IPS-NIHi7 (cell line): ENCODE measurements at regions not wholly inside any gene's neighbourhood (a gene's known extent, or its start where the extent isn't known, plus 50 kb on each side); places are given as distances from the start of the nearest gene placed in this dataset.
"Not testable (repeated sequence)": the region's sequence is repeated elsewhere in the genome, so short reads cannot be mapped to it uniquely, and the experiment has no call there.

ENCODE experiments used
- DNase-seq: peaks from one replicate; pipeline ENCODE4 v3.0.0; 2012; ENCODE audit warnings: mixed read lengths; ENCODE audit errors: extremely low spot score

DNA sequence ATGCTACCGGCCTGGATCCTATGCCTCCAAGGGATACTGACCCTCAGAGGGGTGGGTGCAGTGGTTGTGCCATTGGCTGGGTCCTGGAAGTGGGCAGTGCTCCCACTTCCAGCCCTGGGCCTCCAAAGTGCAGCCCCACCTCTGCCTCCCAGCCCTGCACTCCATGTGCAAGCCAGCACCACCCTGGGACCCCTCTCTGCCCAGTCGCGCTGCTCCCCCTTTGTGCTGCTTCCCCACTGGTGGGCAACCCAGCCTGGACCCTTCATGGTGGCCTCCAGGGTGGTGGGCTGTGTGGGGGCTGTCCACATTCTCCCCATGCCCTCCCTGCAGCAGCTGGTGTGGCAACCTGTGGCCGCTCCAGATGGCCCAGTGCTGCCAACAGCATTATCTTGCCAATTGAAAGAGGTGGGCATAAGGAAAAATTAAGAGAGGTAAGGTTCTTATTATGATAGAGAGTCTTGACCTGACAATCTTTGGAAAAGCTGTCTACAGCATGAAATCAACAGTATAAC, 309.7 kb downstream of the GUCY2F start:
- no peak for DNase-seq

DNA sequence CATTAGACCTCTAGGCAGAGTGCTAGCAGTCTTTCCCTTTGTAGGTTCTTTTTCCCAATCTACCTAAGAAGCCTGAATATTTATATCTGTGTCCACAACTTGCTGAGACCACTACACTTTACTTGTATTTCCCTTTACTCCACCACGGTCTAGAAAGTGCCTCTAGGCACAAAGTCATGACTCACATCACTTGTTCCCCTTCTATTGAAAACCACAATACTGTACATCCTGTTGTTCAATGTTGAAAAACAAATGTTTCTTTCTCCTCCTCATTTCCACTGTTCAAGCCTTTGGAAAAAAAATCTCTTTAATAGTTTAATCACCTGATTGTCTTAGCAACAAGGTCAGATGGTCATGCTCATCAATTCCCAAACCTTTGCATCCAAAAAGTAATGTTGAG, 326.7 kb downstream of the GUCY2F start:
- DNase-seq = no peak

DNA sequence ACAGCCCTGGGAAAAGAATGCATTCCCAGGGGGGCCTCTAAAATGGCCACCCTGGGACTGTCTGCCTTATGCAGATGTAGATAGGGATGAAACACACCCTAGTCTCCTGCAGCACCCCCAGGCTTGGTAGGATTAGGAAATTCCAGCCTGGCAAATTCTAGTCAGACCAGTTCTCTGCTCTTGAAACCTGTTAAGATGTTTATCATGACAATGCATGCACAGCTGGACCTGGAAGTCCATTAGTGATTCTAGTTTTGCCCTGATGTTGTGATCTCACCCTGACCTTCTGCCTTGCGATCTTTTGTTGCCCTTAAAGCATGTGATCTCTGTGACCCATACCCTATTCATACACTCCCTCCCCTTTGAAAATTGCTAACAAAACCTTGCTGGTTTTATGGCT, 337.7 kb downstream of the GUCY2F start:
- not testable (repeated sequence) for DNase-seq

DNA sequence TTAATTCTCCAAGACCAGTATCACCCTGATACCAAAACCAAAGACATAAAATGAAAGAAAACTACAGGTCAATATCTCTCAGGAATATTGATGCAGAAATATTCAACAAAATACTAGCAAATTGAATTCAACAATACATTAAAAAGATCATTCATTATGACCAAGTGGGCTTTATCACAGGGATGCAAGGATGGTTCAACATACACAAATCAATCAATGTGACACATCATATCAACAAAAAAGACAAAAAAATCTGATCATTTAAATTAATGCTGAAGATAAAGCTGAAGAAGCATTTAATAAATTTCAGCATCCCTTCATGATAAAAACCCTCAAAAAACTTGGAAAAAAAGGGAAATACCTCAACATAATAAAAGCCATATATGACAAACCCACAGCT, 341.4 kb downstream of the GUCY2F start:
- no peak for DNase-seq

DNA sequence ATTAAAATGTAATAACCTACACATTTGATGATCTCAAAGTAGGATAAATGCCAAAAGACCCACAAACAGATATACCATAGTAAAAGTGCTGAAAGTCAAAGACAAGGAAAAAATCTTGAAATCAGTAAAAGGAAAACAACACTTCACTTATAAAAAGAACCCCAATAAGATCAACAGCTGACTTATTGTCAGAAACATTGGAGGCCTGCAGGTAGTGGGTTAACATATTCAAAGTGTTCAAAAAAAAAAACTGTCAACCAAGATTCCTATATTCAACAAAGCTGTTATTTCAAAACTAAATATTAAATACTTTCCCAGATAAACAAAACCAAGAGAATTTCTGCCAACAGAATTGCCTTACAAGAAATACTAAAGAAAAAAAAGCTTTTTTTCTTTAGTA, 347.1 kb downstream of the GUCY2F start:
- DNase-seq = no peak

DNA sequence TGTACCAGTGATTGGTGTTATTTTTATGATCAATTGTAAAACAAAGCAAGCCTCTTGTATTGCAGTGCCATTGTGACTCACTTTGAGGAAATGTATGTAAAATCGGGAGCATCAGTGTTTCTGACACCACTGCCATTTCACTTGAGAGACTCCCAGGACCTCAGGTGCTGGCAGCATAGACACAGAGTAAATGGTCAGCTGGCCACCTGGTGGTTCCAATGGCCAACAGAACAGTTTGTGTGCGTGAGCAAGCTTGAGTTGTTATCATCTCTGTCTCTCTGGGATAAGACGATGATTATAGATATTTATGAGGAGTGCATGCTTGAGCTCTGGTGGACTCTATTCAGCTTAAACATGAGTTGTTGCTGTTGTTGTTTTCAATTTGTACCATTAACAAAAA, 356.6 kb downstream of the GUCY2F start:
- peak; percentile 10 for DNase-seq

DNA sequence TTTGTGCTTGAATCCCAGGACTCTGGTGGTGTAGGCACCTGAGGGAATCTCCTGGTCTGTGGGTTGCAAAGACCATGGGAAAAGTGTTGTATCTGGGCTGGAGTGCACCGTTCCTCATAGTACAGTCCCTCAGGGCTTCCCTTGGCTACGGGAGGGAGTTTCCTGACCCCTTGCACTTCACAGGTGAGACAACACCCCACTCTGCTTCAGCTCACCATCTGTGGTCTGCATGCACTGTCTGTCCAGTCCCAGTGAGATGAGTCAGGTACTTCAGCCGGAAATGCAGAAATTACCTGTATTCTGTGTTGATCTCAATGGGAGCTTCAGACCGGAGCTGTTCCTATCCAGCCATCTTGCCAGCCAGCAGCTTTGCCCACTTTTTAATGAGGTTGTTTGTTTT, 353.0 kb upstream of the IRS4 start:
- DNase-seq = no peak

DNA sequence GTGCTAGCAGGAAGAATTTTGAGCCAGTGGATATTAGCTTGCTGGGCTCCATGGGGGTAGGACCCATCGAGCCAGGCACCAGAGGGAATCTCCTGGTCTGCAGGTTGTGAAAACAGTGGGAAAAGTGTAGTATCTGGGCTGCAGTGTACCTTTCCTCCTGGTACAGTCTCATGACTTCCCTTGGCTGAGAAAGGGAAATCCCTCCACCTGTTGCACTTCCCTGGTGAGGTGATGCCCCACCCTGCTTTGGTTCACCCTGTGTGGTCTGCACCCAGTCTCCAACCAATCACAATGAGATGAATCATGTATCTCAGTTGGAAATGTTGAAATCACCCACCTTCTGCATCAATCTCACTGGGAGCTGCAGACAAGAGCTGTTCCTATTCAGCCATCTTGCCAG, 341.4 kb upstream of the IRS4 start:
- DNase-seq = no peak

DNA sequence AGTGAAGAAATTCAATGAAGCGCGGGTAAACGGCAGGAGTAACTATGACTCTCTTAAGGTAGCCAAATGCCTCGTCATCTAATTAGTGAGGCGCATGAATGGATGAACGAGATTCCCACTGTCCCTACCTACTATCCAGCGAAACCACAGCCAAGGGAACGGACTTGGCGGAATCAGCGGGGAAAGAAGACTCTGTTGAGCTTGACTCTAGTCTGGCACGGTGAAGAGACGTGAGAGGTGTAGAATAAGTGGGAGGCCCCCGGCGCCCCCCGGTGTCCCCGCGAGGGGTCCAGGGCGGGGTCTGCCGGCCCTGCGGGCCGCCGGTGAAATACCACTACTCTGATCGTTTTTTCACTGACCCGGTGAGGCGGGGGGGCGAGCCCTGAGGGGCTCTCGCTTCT, 317.8 kb upstream of the IRS4 start:
- DNase-seq = not testable (repeated sequence)

DNA sequence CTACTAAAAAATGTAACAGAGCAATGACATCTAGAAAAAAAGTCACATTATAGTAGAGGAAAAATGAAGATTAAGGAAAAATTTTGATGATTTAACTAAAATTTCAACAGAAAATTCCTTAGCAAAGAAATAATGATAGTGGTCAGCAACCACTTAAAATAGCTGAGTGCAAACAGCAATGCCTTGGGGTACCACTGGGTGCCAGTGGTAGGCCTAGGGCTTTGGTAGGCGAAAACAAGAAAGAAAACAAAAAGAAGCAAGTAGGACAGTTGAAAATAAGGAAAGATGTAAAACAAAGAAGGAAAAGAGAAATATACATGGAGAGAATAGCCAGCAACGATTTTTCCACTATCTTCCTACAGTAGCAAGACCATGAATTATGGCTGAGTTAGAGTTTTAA, 313.5 kb upstream of the IRS4 start:
- peak; percentile 55 for DNase-seq

DNA sequence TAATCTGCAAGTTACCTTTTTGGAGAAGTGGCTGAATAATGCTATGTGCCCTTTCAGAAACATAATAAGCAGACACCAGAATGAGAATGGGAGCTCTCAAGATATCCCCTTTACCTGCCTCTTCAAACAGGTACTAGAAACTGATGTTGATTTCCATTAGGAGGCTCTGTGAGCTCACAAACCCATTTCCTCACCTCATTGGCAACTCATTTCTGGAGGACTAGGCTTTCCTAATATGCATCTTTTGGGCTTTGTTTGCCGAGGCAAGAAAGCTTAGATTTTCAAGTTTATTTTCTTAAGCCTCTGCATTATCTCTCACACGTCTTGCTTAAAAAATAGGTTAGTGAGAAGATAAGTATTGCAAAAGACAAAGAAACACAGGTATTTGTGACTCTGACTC, 313.1 kb upstream of the IRS4 start:
- peak; percentile 22 for DNase-seq

DNA sequence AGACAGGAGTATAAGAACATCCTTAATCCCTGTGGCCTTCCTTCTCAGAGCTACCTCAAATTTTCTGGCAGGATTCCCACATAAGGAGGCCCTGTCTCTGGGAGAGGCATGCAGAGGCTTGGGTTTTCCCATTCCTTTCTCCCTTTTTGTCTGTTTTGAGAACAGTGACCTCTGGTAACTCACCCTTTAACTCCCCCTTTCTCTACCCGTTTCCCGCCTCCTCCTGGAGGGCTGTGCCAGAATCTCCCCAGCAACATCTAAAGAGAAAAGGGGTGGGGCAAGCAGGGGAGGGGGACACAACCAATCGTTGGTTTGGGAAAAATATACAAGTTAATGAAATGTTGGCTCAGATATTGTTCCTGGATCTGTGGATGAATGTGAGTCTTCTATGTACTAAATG, 303.7 kb upstream of the IRS4 start:
- peak; percentile 31 for DNase-seq

DNA sequence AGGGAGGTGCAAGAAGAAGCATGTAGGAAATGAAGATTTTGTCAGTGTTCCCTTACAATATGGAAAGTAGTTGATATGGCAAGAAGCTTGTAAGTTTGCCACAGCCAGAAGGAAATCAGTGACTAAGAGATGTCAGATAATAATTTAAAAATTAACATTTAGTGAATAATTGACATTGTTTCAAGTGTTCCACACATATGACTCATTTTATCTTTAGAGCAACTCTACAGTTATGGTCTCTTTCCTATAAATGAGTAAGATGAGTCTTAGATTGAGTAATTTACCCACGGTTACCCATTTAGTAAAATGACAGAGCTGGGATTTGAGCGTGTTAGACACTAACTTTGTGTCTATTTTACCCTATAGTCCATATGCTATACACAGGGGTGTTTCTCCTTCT, 300.3 kb upstream of the IRS4 start:
- no peak for DNase-seq

DNA sequence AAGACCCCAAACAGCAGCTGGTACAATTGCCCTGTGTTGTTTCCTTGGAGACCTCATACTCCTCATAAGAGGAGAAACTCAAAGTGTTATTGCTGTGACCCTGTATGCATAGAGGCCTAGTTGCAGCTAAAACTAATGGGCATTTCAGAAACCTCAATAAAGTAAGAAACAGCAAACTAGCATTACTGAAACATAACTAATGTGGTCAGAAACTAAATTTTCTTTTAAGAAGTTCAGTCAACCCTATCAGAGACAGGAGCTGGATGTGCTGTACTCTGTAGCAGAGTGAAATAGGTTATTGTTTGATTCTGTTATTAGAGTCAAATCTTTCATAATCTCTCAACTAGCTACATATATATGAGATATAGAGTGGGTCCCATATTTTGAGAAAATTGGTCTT, 257.5 kb upstream of the IRS4 start:
- no peak for DNase-seq

DNA sequence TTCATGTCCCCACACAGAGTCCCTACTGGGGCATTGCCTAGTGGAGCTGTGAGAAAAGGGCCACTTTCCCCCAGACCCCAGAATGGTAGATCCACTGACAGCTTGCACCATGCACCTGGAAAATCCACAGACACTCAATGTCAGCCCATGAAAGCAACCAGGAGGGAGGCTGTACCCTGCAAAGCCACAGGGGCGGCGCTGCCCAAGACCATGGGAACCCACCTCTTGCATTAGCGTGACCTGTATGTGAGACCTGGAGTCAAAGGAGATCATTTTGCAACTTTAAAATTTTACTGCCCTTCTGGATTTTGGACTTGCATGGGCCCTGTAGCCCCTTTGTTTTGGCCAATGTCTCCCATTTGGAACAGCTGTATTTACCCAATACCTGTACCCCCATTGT, 236.5 kb upstream of the IRS4 start:
- not testable (repeated sequence) for DNase-seq

DNA sequence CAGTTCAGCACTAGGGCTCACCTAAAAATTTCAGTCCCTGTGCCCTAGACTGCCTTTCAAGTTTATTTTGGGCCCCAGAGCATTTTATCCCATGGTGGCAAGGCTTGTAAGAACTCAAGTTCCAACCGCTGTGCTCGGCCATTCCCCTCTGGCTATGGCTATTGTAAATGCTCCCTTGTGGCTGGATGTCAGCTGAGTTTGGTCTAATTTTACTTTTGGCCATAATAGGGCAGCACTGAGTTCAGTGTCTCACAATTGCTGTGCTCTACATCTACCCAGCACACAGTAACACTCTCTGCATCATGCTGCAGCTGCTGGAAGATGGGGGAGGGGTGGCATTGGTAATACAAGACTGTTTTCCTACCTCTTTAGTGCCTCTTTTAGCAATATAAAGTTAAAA, 210.8 kb upstream of the IRS4 start:
- no peak for DNase-seq

DNA sequence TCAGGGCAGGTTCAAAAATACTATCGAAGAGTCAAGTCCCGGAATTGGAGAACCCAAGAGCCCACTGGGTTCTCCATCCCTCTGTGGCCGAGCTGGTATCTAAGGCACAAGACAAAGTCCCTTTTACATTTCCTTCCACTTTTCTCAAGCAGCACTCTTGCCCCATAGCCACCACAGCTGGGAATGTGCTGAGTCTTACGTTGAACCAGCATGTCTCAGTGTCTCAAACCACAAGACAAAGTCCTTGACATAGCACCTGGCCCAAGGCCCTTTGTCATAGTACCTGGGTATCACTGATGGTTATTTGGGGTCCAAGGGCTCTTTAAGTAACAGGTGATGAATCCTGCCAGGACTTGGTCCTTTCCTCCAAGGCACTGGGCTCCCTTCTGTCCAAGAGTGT, 210.2 kb upstream of the IRS4 start:
- no peak for DNase-seq

DNA sequence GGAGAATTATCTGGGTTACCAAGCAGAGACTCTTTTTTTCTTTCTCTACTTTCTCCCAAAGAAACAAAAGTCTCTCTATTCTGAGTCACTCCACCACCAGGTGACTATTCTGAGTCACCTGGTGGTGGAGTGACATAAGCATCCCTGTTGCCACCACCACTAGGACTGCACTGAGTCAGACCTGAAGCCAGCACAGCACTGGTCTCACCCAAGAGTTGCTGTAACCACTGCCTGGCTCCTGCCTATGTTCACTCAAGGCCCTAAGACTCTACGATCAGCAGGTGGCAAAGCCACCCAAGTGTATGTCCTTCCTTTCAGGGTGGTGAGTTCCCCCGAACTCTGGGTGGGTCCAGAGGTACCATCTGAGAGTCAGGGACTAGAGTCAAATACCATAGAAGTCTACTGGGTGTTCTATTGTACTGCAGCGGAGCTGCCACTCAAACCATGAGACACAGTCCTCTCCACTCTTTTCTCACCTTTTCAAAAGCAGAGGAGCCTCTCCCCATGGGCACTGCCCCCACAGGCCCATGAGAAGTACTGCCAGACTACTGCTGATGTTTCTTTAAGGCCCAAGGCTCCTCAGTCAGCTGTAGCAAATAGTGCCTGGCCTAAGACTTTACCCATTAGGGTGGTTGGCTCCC, 209.6 kb upstream of the IRS4 start:
- no peak for DNase-seq

DNA sequence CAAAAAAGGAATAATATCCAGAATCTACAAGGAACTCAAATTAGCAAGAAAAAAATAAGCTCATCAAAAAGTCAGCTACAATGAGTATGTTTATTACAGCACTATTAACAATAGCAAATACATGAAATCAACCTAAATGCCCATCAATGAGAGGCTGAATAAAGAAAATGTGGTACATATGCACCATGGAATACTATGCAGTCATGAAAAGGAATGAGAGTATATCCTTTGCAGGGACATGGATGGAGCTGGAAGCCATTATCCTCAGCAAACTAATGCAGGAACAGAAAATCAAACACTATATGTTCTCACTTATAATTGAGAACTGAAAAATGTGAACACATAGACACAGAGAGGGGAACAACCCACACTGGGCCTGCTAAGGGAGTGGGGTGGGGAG, 178.4 kb upstream of the IRS4 start:
- no peak for DNase-seq

DNA sequence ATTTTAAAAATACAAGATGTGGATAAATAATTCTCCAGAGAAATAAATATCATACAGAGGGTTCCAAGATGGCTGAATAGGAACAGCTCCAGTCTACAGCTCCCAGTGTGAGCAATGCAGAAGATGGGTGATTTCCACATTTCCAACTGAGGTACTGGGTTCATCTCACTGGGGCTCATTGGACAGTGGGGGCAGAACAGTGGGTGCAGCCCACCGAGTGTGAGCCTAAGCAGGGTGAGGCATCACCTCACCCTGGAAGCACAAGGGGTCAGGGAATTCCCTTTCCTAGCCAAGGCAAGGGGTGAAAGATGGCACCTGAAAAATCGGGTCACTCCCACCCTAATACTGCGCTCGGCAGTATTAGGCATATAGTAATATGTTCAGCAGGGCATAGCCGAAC, 167.5 kb upstream of the IRS4 start:
- DNase-seq = not testable (repeated sequence)

DNA sequence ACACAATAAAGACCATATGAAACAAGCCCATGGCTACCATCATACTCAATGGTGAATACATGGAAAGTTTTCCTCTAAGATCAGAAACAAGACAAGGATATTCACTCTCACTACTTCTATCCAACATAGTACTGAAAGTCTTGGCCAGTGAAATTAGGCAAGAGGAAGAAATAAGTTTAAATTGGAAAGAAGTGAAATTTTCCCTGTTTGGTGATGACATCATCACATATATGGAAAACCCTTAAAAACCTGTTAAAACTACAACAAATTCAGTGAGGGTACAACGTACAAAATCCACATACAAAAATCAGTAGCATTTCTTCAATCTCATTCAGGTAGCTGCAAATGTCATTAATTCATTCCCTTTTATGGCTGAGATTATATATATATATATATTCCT, 164.0 kb upstream of the IRS4 start:
- DNase-seq = no peak

DNA sequence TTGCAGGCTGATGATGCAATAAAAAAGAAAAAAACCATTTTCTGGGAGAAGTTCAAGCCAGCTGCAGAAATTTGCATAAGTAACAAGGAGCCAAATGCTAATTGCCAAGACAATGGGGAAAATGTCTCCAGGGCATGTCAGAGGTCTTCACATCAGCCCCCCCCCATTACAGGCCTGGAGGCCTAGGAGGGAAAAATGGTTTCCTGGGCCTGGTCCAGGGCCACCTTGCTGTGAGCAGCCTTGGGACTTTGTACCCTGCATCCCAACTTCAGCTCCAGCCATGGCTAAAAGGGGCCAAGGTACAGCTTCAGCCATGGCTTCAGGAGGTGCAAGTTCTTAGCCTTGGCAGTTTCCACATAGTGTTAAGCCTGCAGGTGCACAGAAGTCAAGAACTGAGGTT, 160.0 kb upstream of the IRS4 start:
- DNase-seq = not testable (repeated sequence)

DNA sequence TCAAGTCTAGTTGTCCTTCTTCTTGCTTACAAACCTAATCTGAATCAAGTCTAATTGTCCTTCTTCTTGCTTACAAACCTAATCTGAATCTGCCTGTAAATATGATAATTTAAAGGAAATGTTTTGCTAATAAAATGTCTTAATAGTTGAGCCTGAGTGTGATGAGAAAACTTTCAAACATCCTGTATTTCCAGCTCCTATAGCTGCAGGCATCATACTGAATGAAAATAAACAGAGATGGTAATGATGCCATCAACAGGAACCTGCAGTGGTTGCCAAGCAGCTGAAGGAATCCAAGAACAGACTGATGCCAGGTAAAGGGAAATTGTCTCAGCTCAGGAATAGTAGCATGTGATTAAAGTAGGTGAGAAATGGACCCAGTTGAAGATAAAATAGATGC, 156.1 kb upstream of the IRS4 start:
- no peak for DNase-seq

DNA sequence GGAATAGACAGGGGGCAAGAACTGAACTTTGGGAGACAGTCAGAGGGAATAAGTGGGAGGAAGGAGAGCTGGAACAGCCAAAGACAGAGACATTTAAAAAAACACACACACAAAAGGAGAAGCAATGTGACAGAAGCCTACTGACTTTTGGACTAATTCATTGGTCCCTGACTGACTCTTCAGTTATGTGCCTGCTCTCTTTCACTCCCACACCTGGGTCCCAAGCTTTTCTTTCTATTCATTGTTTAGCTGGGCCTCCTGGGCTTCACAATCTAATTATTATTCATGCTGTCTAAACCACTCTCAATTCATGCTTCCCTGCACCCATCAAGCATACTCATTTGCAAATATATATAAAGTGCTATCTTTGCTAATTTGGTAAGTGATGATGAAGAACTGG, 139.2 kb upstream of the IRS4 start:
- no peak for DNase-seq
